LHCN-M2 (cell line): ENCODE measurements at regions not wholly inside any gene's neighbourhood (a gene's known extent, or its start where the extent isn't known, plus 50 kb on each side); places are given as distances from the start of the nearest gene placed in this dataset.
"Not testable (repeated sequence)": the region's sequence is repeated elsewhere in the genome, so short reads cannot be mapped to it uniquely, and the experiment has no call there.

Source experiments
- DNase-seq: peaks from one replicate; pipeline ENCODE4 v3.0.0-alpha.2; 2012; ENCODE audit warnings: low read depth

GRCh38 chr14:81584495-81584894, 50.8 kb upstream of the SEL1L start:
- no peak for DNase-seq

GRCh38 chr14:81589381-81590065, 55.9 kb upstream of the SEL1L start:
- no peak for DNase-seq

- DNase-seq: no peak
Measured at GRCh38 chr14:81591266-81591665, 57.6 kb upstream of the SEL1L start.

- DNase-seq: peak; percentile 3
Measured at GRCh38 chr14:81594012-81594411, 60.4 kb upstream of the SEL1L start.

- DNase-seq: no peak
Measured at GRCh38 chr14:81605660-81606059, 72.0 kb upstream of the SEL1L start.

- no peak for DNase-seq
Measured at GRCh38 chr14:81613341-81614045, 79.8 kb upstream of the SEL1L start.

GRCh38 chr14:81614302-81614701, 80.6 kb upstream of the SEL1L start:
- not testable (repeated sequence) for DNase-seq

- no peak for DNase-seq
Measured at GRCh38 chr14:81618695-81619094, 85.0 kb upstream of the SEL1L start.

- no peak for DNase-seq
Measured at GRCh38 chr14:81619816-81620215, 86.2 kb upstream of the SEL1L start.

- DNase-seq: not testable (repeated sequence)
Measured at GRCh38 chr14:81623771-81624396, 90.2 kb upstream of the SEL1L start.

GRCh38 chr14:81625343-81625742, 91.7 kb upstream of the SEL1L start:
- peak; percentile 15 for DNase-seq

- no peak for DNase-seq
Measured at GRCh38 chr14:81632157-81632556, 98.5 kb upstream of the SEL1L start.

- no peak for DNase-seq
Measured at GRCh38 chr14:81633496-81633895, 99.8 kb upstream of the SEL1L start.

GRCh38 chr14:81637639-81638038, 104.0 kb upstream of the SEL1L start:
- DNase-seq: no peak

GRCh38 chr14:81638656-81639280, 105.1 kb upstream of the SEL1L start:
- no peak for DNase-seq

GRCh38 chr14:81653626-81654025, 120.0 kb upstream of the SEL1L start:
- no peak for DNase-seq

GRCh38 chr14:81655423-81656314, 122.0 kb upstream of the SEL1L start:
- no peak for DNase-seq

- DNase-seq: no peak
Measured at GRCh38 chr14:81656811-81657210, 123.2 kb upstream of the SEL1L start.

GRCh38 chr14:81662066-81662465, 128.4 kb upstream of the SEL1L start:
- no peak for DNase-seq

GRCh38 chr14:81662570-81663197, 129.0 kb upstream of the SEL1L start:
- no peak for DNase-seq
